ENCODE measurements at regions not wholly inside any gene's neighbourhood (a gene's known extent, or its start where the extent isn't known, plus 50 kb on each side); places are given as distances from the start of the nearest gene placed in this dataset.

GRCh38 chr15:91490211-91490610 is 363.3 kb upstream of the SLCO3A1 start:
- no peak for DNase-seq
- Histone ChIP-seq H3K4me1 (ENCODE audit: control insufficient read depth, insufficient read depth, low read length, poor library complexity, severe bottlenecking) (no peaks in the 10 kb centered on the region), H3K9me3 (ENCODE audit: control insufficient read depth in 2 of 2, low read length in 2 of 2) (no peaks in the 10 kb centered on the region), H3K4me3 (ENCODE audit: low read depth, low read length) (no peak overlapping the region), H3K27me3 (ENCODE audit: control insufficient read depth, insufficient read depth, low read length) (no peaks in the 10 kb centered on the region), H3K27ac (ENCODE audit: insufficient read depth, low read length, poor library complexity, severe bottlenecking) (no peak overlapping the region), H3K36me3 (ENCODE audit: control insufficient read depth, insufficient read depth, low read length) (no peaks in the 10 kb centered on the region)
- Mint-ChIP-seq H3K4me1 (peaks cover 0 to 16% (median 3%) of the 10 kb centered on the region in 4 donors), H3K27ac (no peak overlapping the region), H3K36me3 (peaks cover 2% of the 10 kb centered on the region), H3K27me3 (peaks cover 5% of the 10 kb centered on the region), H3K9me3 (peaks cover 0 to 5% (median 3%) of the 10 kb centered on the region in 7 donors), H3K4me3 (no peak overlapping the region)
- no peak for ATAC-seq (ENCODE audit: low read depth in 2 of 2)

DNA sequence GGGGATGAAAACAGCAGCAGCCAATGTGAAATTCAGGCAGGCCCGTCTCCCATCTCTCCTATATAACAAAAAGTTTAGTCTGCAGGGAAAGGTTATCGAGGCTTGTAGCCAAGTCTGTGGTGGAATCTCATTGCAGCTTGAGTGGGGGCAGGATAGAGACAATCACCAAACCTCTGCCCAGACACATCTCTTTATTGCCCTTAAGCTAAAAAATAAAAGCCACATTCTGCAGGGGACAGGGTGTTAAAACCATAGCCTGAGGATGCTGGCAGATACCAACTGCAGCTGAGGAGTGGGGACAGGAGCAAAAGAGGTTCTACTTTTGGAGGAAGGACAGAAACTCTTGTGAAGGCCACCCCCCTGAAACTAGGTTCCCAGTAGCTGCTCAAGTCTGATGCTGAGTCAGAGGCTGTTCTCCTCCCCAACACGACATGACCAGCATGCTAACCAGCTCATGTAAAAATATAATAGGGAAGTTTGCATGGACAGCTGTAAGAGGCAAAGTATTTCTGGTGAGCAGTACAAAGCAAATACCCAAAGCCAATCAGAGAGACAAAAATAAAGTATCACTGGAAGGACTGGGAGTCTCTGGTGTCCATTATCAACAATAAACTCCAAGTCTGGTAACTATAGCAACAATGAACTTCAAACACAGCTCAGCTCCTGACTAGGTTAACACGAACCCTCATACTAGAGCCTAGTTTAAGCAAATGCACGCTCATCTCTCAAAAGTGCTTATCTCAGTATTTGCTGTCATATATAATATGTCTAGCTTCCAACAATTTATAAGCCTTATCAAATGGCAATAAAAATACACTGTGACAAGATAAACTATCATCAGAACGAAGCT is 362.2 kb upstream of the SLCO3A1 start:
- no peaks in the 10 kb centered on the region for H3K36me3 Mint-ChIP-seq
- H3K27me3 Mint-ChIP-seq: peaks cover 5% of the 10 kb centered on the region
- H3K27me3 ChIP-seq (ENCODE audit: control insufficient read depth, insufficient read depth, low read length): no peaks in the 10 kb centered on the region
- H3K4me3 Mint-ChIP-seq: no peak overlapping the region
- ATAC-seq (ENCODE audit: low read depth in 2 of 2): no peak
- H3K9me3 Mint-ChIP-seq: peaks cover 0 to 5% (median 3%) of the 10 kb centered on the region in 7 donors
- no peaks in the 10 kb centered on the region for H3K36me3 ChIP-seq (ENCODE audit: control insufficient read depth, insufficient read depth, low read length)
- no peak overlapping the region for H3K4me3 ChIP-seq (ENCODE audit: low read depth, low read length)
- peak in 1 of 3 donors; percentile 42 for DNase-seq
- H3K27ac ChIP-seq (ENCODE audit: insufficient read depth, low read length, poor library complexity, severe bottlenecking): no peak overlapping the region
- peak overlapping the region in 1 of 3 donors; percentile 42 for H3K27ac Mint-ChIP-seq
- H3K4me1 Mint-ChIP-seq: peaks cover 0 to 9% (median 0%) of the 10 kb centered on the region in 4 donors
- H3K9me3 ChIP-seq (ENCODE audit: control insufficient read depth in 2 of 2, low read length in 2 of 2): no peaks in the 10 kb centered on the region
- no peaks in the 10 kb centered on the region for H3K4me1 ChIP-seq (ENCODE audit: control insufficient read depth, insufficient read depth, low read length, poor library complexity, severe bottlenecking)

- H3K27me3 Mint-ChIP-seq: peaks cover 9% of the 10 kb centered on the region
- H3K4me3 Mint-ChIP-seq: no peak overlapping the region
- H3K9me3 Mint-ChIP-seq: peaks cover 0 to 4% (median 1%) of the 10 kb centered on the region in 7 donors
- H3K9me3 ChIP-seq (ENCODE audit: control insufficient read depth in 2 of 2, low read length in 2 of 2): no peaks in the 10 kb centered on the region
- H3K36me3 Mint-ChIP-seq: no peaks in the 10 kb centered on the region
- H3K4me3 ChIP-seq (ENCODE audit: low read depth, low read length): no peak overlapping the region
- peaks cover 0 to 15% (median 5%) of the 10 kb centered on the region in 4 donors for H3K4me1 Mint-ChIP-seq
- DNase-seq (no peak), ATAC-seq (ENCODE audit: low read depth in 2 of 2) (peak in 1 of 2 donors; percentile 18)
- no peaks in the 10 kb centered on the region for H3K36me3 ChIP-seq (ENCODE audit: control insufficient read depth, insufficient read depth, low read length)
- no peaks in the 10 kb centered on the region for H3K4me1 ChIP-seq (ENCODE audit: control insufficient read depth, insufficient read depth, low read length, poor library complexity, severe bottlenecking)
- H3K27me3 ChIP-seq (ENCODE audit: control insufficient read depth, insufficient read depth, low read length): no peaks in the 10 kb centered on the region
- no peak overlapping the region for H3K27ac ChIP-seq (ENCODE audit: insufficient read depth, low read length, poor library complexity, severe bottlenecking)
- H3K27ac Mint-ChIP-seq: no peak overlapping the region
These were observed 356.5 kb upstream of the SLCO3A1 start for GRCh38 chr15:91496754-91497691.

- Histone ChIP-seq H3K27ac (ENCODE audit: insufficient read depth, low read length, poor library complexity, severe bottlenecking) (no peak overlapping the region), H3K4me3 (ENCODE audit: low read depth, low read length) (no peak overlapping the region), H3K27me3 (ENCODE audit: control insufficient read depth, insufficient read depth, low read length) (no peaks in the 10 kb centered on the region), H3K36me3 (ENCODE audit: control insufficient read depth, insufficient read depth, low read length) (no peaks in the 10 kb centered on the region), H3K9me3 (ENCODE audit: control insufficient read depth in 2 of 2, low read length in 2 of 2) (no peaks in the 10 kb centered on the region), H3K4me1 (ENCODE audit: control insufficient read depth, insufficient read depth, low read length, poor library complexity, severe bottlenecking) (no peaks in the 10 kb centered on the region)
- DNase-seq: no peak
- Mint-ChIP-seq H3K4me1 (peaks cover 0 to 15% (median 5%) of the 10 kb centered on the region in 4 donors), H3K36me3 (no peaks in the 10 kb centered on the region), H3K27ac (peak overlapping the region in 2 of 3 donors; percentile 17 to 69), H3K27me3 (peaks cover 4% of the 10 kb centered on the region), H3K4me3 (peak overlapping the region in 1 of 4 donors; percentile 21), H3K9me3 (peaks cover 0 to 5% (median 1%) of the 10 kb centered on the region in 7 donors)
- no peak for ATAC-seq (ENCODE audit: low read depth in 2 of 2)
These were observed 355.3 kb upstream of the SLCO3A1 start for GRCh38 chr15:91498046-91498748.

GRCh38 chr15:91498749-91499062 is 354.8 kb upstream of the SLCO3A1 start:
- Mint-ChIP-seq H3K4me1 (peaks cover 0 to 15% (median 5%) of the 10 kb centered on the region in 4 donors), H3K36me3 (no peaks in the 10 kb centered on the region), H3K27ac (peak overlapping the region in 2 of 3 donors; percentile 69 to 78), H3K4me3 (no peak overlapping the region), H3K9me3 (peaks cover 0 to 5% (median 1%) of the 10 kb centered on the region in 7 donors), H3K27me3 (peaks cover 4% of the 10 kb centered on the region)
- H3K27ac ChIP-seq (ENCODE audit: insufficient read depth, low read length, poor library complexity, severe bottlenecking): no peak overlapping the region
- H3K9me3 ChIP-seq (ENCODE audit: control insufficient read depth in 2 of 2, low read length in 2 of 2): no peaks in the 10 kb centered on the region
- no peaks in the 10 kb centered on the region for H3K27me3 ChIP-seq (ENCODE audit: control insufficient read depth, insufficient read depth, low read length)
- no peak overlapping the region for H3K4me3 ChIP-seq (ENCODE audit: low read depth, low read length)
- H3K36me3 ChIP-seq (ENCODE audit: control insufficient read depth, insufficient read depth, low read length): no peaks in the 10 kb centered on the region
- ATAC-seq (ENCODE audit: low read depth in 2 of 2) (no peak), DNase-seq (no peak)
- no peaks in the 10 kb centered on the region for H3K4me1 ChIP-seq (ENCODE audit: control insufficient read depth, insufficient read depth, low read length, poor library complexity, severe bottlenecking)

DNA sequence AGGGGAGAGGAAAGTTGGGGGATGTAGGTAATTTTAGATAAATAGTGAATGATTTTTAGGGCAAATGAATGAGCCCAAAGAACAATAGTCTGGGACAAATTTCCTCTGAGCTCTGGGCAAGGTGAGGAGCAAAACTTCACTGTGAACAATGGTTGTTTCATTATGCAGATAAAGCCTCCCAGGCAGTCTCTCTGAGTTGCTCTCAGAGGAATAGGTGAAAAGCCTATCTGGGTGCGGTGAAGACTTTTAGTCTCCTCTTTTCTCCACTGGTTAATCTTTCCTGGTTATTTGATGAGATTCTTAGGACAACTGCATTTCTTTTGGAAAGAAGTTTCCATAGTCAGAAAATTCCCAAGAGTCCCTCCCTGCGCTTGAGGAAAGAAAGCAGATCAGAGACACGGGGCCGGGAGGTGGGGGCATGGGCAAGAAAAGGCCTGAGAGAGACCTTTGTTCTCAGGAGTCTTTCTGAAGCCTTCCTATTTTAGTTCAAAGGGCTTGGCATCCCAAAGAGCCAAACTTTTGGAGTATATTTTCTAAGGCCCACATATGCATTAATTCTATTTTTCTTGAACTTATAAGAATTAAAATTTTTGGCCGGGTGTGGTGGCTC is 353.6 kb upstream of the SLCO3A1 start:
- ATAC-seq (ENCODE audit: low read depth in 2 of 2): no peak
- H3K27me3 Mint-ChIP-seq: peaks cover 4% of the 10 kb centered on the region
- Histone ChIP-seq H3K9me3 (ENCODE audit: control insufficient read depth in 2 of 2, low read length in 2 of 2) (no peaks in the 10 kb centered on the region), H3K36me3 (ENCODE audit: control insufficient read depth, insufficient read depth, low read length) (no peaks in the 10 kb centered on the region), H3K4me3 (ENCODE audit: low read depth, low read length) (no peak overlapping the region), H3K4me1 (ENCODE audit: control insufficient read depth, insufficient read depth, low read length, poor library complexity, severe bottlenecking) (no peaks in the 10 kb centered on the region), H3K27me3 (ENCODE audit: control insufficient read depth, insufficient read depth, low read length) (no peaks in the 10 kb centered on the region), H3K27ac (ENCODE audit: insufficient read depth, low read length, poor library complexity, severe bottlenecking) (no peak overlapping the region)
- H3K9me3 Mint-ChIP-seq: peaks cover 0 to 5% (median 3%) of the 10 kb centered on the region in 7 donors
- peaks cover 0 to 15% (median 5%) of the 10 kb centered on the region in 4 donors for H3K4me1 Mint-ChIP-seq
- no peaks in the 10 kb centered on the region for H3K36me3 Mint-ChIP-seq
- H3K27ac Mint-ChIP-seq: peak overlapping the region in 1 of 3 donors; percentile 10
- no peak overlapping the region for H3K4me3 Mint-ChIP-seq
- DNase-seq: no peak

DNA sequence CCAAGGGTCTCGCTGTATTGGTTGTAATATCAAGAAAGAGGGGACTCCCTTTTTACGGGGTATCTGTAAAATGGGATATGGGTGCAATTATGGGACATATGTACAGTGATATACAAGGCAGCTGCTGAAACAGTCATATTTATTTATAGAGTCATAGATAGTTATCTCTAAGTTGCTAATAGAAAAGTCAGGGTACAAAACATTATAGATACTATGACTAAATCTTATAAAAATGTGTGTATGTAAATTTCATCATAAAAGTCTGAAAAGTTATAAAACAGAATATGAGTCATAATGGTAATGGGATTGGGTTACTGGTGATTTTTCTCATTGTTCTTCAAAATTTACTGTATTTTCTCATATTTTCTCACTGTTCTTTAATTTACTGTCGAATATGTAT is 344.9 kb upstream of the SLCO3A1 start:
- H3K9me3 Mint-ChIP-seq: peaks cover 0 to 6% (median 1%) of the 10 kb centered on the region in 7 donors
- no peaks in the 10 kb centered on the region for H3K36me3 Mint-ChIP-seq
- H3K4me1 ChIP-seq (ENCODE audit: control insufficient read depth, insufficient read depth, low read length, poor library complexity, severe bottlenecking): no peaks in the 10 kb centered on the region
- no peak overlapping the region for H3K27ac ChIP-seq (ENCODE audit: insufficient read depth, low read length, poor library complexity, severe bottlenecking)
- DNase-seq (no peak), ATAC-seq (ENCODE audit: low read depth in 2 of 2) (no peak)
- no peak overlapping the region for H3K4me3 Mint-ChIP-seq
- H3K27me3 Mint-ChIP-seq: no peaks in the 10 kb centered on the region
- peaks cover 0 to 2% (median 0%) of the 10 kb centered on the region in 4 donors for H3K4me1 Mint-ChIP-seq
- H3K27me3 ChIP-seq (ENCODE audit: control insufficient read depth, insufficient read depth, low read length): no peaks in the 10 kb centered on the region
- no peaks in the 10 kb centered on the region for H3K9me3 ChIP-seq (ENCODE audit: control insufficient read depth in 2 of 2, low read length in 2 of 2)
- H3K27ac Mint-ChIP-seq: no peak overlapping the region
- H3K36me3 ChIP-seq (ENCODE audit: control insufficient read depth, insufficient read depth, low read length): no peaks in the 10 kb centered on the region
- H3K4me3 ChIP-seq (ENCODE audit: low read depth, low read length): no peak overlapping the region

Data from CD4-positive, CD25-positive, alpha-beta regulatory T cell (primary cell).